Daoy (cell line): ENCODE measurements at regions not wholly inside any gene's neighbourhood (a gene's known extent, or its start where the extent isn't known, plus 50 kb on each side); places are given as distances from the start of the nearest gene placed in this dataset.
"Not testable (repeated sequence)": the region's sequence is repeated elsewhere in the genome, so short reads cannot be mapped to it uniquely, and the experiment has no call there.

Experiments
- DNase-seq: peaks from one replicate; pipeline ENCODE4 v3.0.0-alpha.2; 2015; ENCODE audit warnings: low read depth

- DNase-seq: not testable (repeated sequence)
Measured at GRCh38 chrX:112923381-112923780, 82.8 kb upstream of the AMOT start.

GRCh38 chrX:112913807-112914206 lies 73.2 kb upstream of the AMOT start:
- no peak for DNase-seq

- no peak for DNase-seq
Measured at GRCh38 chrX:112910418-112910817, 69.8 kb upstream of the AMOT start.

- DNase-seq: no peak
Measured at GRCh38 chrX:112901869-112902725, 61.5 kb upstream of the AMOT start.

- no peak for DNase-seq
Measured at GRCh38 chrX:112896051-112896450, 55.4 kb upstream of the AMOT start.
